ENCODE measurements at regions not wholly inside any gene's neighbourhood (a gene's known extent, or its start where the extent isn't known, plus 50 kb on each side); places are given as distances from the start of the nearest gene placed in this dataset.

DNA sequence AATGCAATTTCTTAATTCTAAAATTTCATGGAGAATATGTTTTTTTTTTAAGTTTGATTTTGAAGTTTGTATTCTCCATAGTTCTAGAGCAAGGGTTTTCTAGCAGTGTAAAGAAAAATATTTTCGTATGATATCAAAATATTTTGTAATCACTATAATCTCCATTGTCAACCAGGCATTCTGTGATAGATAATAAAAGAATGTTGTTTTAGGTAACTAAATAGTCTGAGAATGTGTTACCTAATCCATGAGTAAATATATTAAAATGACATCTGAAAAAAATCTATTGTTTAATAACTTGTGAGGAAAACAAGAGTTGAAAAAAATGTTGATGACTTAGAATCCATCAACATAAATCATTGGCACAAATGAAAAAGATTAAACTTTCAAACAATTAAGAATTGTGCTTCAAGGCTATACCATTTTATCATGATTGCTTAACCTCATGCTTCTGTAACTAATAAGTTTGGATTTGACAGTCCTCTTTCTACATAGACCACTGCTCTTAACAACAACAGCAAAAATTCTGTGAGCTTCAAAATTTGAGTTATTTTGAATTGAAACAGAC lies 2211.8 kb downstream of the LRRC4C start:
- TF ChIP-seq, protein P1, sequence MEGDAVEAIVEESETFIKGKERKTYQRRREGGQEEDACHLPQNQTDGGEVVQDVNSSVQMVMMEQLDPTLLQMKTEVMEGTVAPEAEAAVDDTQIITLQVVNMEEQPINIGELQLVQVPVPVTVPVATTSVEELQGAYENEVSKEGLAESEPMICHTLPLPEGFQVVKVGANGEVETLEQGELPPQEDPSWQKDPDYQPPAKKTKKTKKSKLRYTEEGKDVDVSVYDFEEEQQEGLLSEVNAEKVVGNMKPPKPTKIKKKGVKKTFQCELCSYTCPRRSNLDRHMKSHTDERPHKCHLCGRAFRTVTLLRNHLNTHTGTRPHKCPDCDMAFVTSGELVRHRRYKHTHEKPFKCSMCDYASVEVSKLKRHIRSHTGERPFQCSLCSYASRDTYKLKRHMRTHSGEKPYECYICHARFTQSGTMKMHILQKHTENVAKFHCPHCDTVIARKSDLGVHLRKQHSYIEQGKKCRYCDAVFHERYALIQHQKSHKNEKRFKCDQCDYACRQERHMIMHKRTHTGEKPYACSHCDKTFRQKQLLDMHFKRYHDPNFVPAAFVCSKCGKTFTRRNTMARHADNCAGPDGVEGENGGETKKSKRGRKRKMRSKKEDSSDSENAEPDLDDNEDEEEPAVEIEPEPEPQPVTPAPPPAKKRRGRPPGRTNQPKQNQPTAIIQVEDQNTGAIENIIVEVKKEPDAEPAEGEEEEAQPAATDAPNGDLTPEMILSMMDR (IDR thresholded peaks at IDR 0.05; ENCODE audit: low read depth, low read length) = no peak
- Histone ChIP-seq H3K4me1 (ENCODE audit: low read depth) (no peaks in the 10 kb centered on the region), H3K27ac (no peak overlapping the region), H3K4me3 (no peak overlapping the region), H3K9me3 (ENCODE audit: low read depth) (no peaks in the 10 kb centered on the region), H3K27me3 (no peaks in the 10 kb centered on the region), H3K36me3 (no peaks in the 10 kb centered on the region)
- no peak for DNase-seq (ENCODE audit: low read depth in 1 of 2, low spot score in 1 of 2)

DNA sequence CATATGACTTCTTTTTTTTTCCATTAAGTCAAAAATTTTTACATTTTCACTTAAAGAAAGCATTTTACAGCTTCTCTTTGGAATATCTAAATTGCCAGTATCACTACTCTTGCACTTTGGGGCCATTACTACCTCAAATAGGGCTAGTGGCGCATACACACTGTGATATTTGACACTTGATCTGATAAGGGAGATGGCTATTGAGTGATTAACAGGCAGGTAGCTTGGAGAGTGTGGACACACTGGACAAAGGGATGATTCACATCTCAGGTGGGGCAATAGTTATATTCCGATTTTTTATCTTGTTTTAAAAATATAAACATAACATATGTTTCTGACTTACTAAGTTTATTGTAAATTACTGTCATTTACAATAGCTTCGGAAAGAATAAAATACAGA lies 2219.9 kb downstream of the LRRC4C start:
- TF ChIP-seq, protein P1 (IDR thresholded peaks at IDR 0.05; ENCODE audit: low read depth, low read length) = no peak
- no peak for DNase-seq (ENCODE audit: low read depth in 1 of 2, low spot score in 1 of 2)
- no peaks in the 10 kb centered on the region for H3K27me3 ChIP-seq
- no peaks in the 10 kb centered on the region for H3K9me3 ChIP-seq (ENCODE audit: low read depth)
- H3K36me3 ChIP-seq = no peaks in the 10 kb centered on the region
- no peaks in the 10 kb centered on the region for H3K4me1 ChIP-seq (ENCODE audit: low read depth)
- H3K27ac ChIP-seq = no peak overlapping the region
- no peak overlapping the region for H3K4me3 ChIP-seq

DNA sequence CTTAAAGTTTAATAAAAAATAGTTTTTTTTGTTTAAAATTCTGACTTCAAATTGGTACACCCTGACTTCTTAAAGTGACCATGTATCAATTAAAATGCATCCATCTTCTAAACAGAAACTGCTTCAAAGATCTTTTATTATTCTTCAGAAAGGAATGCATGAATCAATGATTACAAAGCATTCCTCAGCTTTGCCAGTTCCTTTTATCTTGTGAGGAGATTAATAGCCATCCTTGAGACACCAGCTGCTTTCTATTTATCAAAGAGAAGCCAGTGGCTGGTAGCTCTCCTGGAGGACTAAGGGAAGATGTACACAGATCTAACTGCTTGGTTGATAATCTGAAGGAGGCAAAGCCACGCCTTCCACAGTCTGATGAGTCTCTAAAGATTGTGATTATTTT lies 2222.5 kb downstream of the LRRC4C start:
- H3K36me3 ChIP-seq = no peaks in the 10 kb centered on the region
- H3K4me3 ChIP-seq = no peak overlapping the region
- H3K27ac ChIP-seq = no peak overlapping the region
- DNase-seq (ENCODE audit: low read depth in 1 of 2, low spot score in 1 of 2) = no peak
- H3K4me1 ChIP-seq (ENCODE audit: low read depth) = no peaks in the 10 kb centered on the region
- TF ChIP-seq, protein P1 (IDR thresholded peaks at IDR 0.05; ENCODE audit: low read depth, low read length) = no peak
- no peaks in the 10 kb centered on the region for H3K27me3 ChIP-seq
- no peaks in the 10 kb centered on the region for H3K9me3 ChIP-seq (ENCODE audit: low read depth)

DNA sequence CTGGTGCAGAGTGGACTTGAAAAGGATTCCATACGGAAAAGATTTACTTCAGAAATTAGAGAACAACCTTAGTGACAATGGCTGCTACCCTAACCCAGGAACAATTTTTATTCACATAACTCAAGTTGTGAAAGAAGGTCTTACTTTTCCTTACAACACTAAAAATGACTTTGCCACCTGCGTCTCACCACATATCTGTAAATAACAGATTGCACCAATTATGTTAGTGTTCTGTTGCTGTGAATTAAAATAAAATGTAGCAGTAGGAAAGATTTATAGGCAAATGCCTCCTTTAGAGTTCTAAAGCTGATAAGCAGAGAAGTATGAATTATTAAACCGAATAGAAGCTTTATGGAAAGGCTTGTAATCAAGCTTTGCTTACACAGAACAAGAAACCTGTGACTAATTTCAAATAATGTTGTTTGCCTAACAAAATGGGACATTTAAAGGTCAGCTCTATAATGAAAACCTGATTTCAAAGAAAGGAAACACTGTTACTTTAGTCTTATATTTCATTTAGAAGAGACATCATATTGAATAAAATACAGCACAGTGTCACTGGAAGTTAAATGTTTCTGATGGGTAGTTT lies 2237.8 kb downstream of the LRRC4C start:
- Histone ChIP-seq H3K4me3 (no peak overlapping the region), H3K4me1 (ENCODE audit: low read depth) (no peaks in the 10 kb centered on the region), H3K9me3 (ENCODE audit: low read depth) (no peaks in the 10 kb centered on the region), H3K36me3 (no peaks in the 10 kb centered on the region), H3K27ac (no peak overlapping the region), H3K27me3 (no peaks in the 10 kb centered on the region)
- DNase-seq (ENCODE audit: low read depth in 1 of 2, low spot score in 1 of 2) = no peak
- TF ChIP-seq, protein P1 (IDR thresholded peaks at IDR 0.05; ENCODE audit: low read depth, low read length) = no peak

DNA sequence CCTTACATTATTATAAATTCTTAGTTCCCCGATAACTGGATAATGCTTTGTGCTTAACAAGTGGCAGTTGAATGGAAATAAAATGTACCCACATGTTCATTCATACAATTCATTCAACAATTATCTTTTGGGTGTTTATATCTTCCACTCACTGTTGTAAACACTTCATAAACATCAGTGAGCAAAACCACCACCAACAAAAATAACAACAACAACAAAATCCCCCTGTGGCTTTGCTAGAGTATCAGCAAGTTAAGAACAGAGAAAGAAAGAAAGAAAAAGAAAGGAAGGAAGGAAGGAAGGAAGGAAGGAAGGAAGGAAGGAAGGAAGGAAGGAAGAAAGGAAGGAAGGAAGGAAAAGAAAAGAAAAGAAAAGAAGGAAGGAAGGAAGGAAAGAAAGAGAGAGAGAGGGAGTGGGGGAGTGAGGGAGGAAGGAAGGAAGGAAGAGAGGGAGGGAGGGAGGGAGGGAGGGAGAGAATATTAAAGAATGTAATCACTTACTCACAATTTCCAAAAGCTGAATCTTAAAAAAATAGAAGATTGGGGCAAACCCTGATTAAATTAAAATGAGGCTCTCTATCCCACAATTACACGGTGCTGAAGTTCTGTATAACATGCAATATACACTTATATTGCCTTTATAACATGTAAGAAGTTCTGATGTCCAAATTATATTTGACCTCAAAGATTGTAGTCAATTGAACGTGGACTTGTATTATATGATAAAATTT lies 2238.8 kb downstream of the LRRC4C start:
- H3K9me3 ChIP-seq (ENCODE audit: low read depth) = no peaks in the 10 kb centered on the region
- H3K4me3 ChIP-seq = no peak overlapping the region
- no peak for DNase-seq (ENCODE audit: low read depth in 1 of 2, low spot score in 1 of 2)
- H3K27ac ChIP-seq = no peak overlapping the region
- no peaks in the 10 kb centered on the region for H3K4me1 ChIP-seq (ENCODE audit: low read depth)
- no peaks in the 10 kb centered on the region for H3K36me3 ChIP-seq
- TF ChIP-seq, protein P1 (IDR thresholded peaks at IDR 0.05; ENCODE audit: low read depth, low read length) = no peak
- H3K27me3 ChIP-seq = no peaks in the 10 kb centered on the region
